GM10266 (cell line): ENCODE measurements at regions not wholly inside any gene's neighbourhood (a gene's known extent, or its start where the extent isn't known, plus 50 kb on each side); places are given as distances from the start of the nearest gene placed in this dataset.

Experiments used
- DNase-seq: peaks from one replicate; pipeline ENCODE4 v3.0.0; 2012; ENCODE audit errors: extremely low spot score
- TF ChIP-seq, protein P1 (sequence below): IDR thresholded peaks from 2 replicates; pipeline ENCODE4 v1.5.1; 2012; ENCODE audit warnings: mild to moderate bottlenecking, low read depth; ENCODE audit not compliant: control insufficient read depth, insufficient read depth; ENCODE audit errors: missing control alignments

DNA sequence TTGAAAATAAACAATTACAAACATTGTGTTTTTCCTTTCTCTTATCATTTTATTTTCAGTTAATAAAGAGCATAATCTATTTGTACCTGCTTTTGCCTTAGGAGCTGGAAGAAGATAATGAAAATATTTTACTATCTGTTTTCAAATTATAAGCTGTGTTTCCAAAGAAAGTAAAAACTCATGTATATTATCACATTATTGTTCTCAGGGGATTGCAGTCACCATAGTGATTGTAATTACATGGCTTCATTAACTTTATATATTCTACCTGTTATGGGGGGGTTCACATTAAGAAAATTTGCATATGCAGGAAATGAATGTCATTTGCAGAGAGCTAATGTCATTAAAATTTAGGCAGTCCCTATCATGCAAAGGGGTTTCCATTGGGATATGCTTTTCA is 542.3 kb downstream of the NXPH1 start:
- no peak for DNase-seq

DNA sequence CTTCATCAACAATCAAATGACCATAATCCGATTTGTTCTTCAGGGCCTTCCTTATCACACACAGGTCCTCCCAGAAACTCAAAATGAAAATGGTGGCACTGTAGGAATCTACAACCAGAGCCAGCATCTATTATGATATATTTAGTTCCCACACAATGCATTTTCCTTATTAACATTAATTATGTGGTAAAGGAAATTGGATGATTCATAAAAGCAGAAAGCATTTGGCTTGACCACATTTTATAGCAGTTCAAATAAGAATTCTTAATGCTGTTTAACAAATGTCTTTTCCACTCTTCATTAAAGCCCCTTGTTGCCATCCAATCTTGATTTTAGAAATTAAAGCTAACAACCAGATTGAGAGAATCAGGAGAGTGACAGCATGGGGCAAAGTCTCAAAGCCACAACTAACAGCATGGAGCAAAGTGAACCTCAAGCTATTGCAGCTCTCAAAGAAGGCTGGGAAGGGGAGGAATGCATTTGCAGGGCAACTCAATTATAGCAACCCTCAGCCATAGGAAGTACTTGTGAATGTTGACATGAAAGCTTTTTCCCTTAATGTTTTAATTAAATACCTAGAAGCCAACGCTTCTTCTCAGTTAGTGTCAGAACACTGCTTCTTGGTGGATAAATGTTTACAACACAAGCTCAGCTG is 549.1 kb downstream of the NXPH1 start:
- DNase-seq = no peak
- TF ChIP-seq, protein P1, sequence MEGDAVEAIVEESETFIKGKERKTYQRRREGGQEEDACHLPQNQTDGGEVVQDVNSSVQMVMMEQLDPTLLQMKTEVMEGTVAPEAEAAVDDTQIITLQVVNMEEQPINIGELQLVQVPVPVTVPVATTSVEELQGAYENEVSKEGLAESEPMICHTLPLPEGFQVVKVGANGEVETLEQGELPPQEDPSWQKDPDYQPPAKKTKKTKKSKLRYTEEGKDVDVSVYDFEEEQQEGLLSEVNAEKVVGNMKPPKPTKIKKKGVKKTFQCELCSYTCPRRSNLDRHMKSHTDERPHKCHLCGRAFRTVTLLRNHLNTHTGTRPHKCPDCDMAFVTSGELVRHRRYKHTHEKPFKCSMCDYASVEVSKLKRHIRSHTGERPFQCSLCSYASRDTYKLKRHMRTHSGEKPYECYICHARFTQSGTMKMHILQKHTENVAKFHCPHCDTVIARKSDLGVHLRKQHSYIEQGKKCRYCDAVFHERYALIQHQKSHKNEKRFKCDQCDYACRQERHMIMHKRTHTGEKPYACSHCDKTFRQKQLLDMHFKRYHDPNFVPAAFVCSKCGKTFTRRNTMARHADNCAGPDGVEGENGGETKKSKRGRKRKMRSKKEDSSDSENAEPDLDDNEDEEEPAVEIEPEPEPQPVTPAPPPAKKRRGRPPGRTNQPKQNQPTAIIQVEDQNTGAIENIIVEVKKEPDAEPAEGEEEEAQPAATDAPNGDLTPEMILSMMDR = no peak

More for the DNA sequence above, 542.3 kb downstream of the NXPH1 start:
- TF ChIP-seq, protein P1 = no peak

DNA sequence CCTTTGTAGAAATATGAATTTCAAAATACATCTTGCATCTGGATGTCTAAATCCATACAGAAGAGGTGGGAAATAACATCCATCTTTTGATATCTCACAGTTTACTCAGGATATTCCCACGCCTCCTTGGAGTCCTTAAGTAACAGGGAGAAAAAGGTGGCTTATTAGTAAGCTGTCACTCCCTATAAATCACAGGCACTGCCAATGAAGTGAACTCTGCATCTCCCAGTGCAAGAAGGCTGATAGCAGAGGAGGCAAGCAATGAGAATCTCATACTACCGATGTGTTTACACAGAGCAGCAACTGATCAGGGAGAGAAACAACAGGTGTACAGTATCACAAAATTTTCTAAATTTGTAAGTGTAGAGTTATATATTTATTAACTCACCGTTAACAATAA is 551.8 kb downstream of the NXPH1 start:
- no peak for DNase-seq
- TF ChIP-seq, protein P1 = no peak

DNA sequence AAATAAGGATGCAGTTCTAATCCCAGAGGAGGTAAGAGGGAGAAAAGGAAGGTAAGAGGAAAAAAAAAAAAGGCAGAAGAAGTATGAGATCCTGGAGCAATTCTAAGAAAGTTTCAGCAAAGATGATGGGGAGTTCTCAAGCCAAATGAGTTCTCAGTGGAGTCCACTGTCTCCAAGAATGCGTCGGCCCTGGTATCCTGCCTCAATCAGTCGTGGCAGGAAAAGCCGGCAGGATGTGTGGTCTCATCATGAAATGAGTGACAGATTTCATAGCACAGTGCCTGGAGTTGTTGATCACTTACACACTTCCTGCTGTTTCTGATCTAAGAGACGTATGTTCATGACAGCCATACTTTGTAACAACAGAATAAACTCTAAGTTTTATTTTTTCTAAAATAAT is 554.9 kb downstream of the NXPH1 start:
- TF ChIP-seq, protein P1 = no peak
- no peak for DNase-seq

DNA sequence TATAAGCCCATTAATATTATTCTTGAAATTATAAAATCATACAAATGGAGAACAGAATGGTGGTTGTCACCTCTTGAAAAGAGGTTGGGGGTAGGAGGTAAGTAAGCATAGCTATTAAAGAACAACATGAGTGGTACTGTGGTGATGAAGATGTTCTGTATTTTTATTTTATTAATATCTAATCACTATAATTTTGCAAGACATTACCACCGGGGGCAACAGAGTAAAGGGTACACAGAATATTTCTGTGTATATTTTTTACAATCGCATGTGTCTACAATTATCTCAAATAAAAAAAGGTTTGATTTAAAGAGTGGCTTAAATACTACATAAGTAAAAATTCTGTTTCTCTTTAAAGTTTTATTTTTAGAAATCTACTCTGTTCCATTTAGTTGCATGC is 557.8 kb downstream of the NXPH1 start:
- TF ChIP-seq, protein P1 = no peak
- DNase-seq = no peak

DNA sequence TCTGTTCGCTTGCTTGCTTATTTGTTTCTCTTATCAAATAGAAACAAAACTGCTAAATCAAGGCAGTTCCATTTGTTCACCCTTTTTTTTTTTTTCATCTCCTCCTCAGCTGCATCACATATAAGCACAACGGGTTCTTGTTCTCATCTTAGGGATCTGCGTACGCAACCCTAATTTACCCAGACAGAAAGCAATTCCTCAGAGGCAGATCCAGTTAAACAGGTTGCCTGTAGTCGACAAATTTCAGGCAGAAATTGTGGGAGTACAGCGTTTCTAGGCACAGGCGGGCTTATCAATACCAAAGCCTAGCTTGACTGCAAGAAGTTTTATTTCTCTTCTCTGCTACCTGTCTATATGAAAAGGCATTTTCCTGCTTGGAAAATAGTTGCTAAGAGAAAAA is 565.4 kb downstream of the NXPH1 start:
- TF ChIP-seq, protein P1 = no peak
- no peak for DNase-seq

DNA sequence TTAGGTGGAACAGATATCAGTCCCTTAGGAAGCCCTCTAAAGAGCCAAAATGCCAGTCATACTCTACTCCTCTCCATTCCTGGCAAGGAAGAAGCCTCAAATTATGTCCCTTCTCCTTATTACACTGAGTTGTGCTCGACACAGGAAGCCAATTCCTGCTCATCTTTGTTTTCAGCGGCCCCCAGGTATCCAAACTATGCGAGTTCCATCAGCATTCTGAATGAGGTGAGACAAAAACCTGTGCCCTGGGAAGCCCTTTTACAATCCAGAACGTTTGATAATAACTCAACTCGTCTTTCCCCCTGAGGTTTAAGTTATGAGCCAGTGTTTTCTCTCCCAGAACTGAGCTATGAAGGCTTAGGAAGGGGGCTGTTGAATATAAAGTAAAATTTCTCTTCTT is 580.5 kb downstream of the NXPH1 start:
- TF ChIP-seq, protein P1 = no peak
- DNase-seq = no peak
